ENCODE measurements at regions not wholly inside any gene's neighbourhood (a gene's known extent, or its start where the extent isn't known, plus 50 kb on each side); places are given as distances from the start of the nearest gene placed in this dataset.

DNA sequence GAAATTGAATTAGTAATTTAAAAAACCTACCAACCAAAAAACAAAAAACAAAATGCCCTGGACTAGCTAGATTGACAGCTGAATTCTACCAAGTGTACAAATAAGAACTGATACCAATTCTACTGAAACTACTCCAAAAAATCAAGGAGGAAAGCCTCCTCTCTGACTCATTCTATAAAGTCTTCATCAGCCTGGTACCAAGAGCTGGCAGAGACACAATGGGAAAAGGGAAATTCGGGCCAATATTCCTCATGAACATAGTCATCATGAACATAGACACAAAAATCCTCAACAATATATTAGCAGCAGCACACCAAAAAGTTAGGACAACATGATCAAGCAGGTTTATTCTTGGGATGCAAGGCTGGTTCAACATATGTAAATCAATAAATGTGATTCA lies 2667.7 kb upstream of the PCDH20 start:
- TF ChIP-seq, protein P1, sequence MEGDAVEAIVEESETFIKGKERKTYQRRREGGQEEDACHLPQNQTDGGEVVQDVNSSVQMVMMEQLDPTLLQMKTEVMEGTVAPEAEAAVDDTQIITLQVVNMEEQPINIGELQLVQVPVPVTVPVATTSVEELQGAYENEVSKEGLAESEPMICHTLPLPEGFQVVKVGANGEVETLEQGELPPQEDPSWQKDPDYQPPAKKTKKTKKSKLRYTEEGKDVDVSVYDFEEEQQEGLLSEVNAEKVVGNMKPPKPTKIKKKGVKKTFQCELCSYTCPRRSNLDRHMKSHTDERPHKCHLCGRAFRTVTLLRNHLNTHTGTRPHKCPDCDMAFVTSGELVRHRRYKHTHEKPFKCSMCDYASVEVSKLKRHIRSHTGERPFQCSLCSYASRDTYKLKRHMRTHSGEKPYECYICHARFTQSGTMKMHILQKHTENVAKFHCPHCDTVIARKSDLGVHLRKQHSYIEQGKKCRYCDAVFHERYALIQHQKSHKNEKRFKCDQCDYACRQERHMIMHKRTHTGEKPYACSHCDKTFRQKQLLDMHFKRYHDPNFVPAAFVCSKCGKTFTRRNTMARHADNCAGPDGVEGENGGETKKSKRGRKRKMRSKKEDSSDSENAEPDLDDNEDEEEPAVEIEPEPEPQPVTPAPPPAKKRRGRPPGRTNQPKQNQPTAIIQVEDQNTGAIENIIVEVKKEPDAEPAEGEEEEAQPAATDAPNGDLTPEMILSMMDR (conservative IDR thresholded peaks at IDR 0.05), result no peak
- no peak for TF ChIP-seq ZFX (IDR thresholded peaks at IDR 0.05)

Data from C4-2B (cell line).